Endothelial cell of umbilical vein (primary cell): ENCODE measurements at regions not wholly inside any gene's neighbourhood (a gene's known extent, or its start where the extent isn't known, plus 50 kb on each side); places are given as distances from the start of the nearest gene placed in this dataset.

Source experiments
- BruUV-seq: library from RNA; stranded (reverse); fragments of 400-500 nt; replicated peaks from 2 replicates; lab custom pipeline; 2021; lab: Mats Ljungman, UMichigan
- CTCF ChIA-PET: fragments of 300-600, 350-600 bp; sonication (Branson Sonifier 250); formaldehyde crosslinking; loops from one replicate; lab custom pipeline; 2021; ENCODE audit warnings: antibody characterized with exemption, inconsistent platforms; lab: Charles Lee
- POLR2A ChIA-PET: fragments of 300-600, 350-600 bp; sonication (Branson Sonifier 250); formaldehyde crosslinking; loops from one replicate; lab custom pipeline; 2021; ENCODE audit warnings: antibody characterized with exemption, inconsistent platforms; lab: Charles Lee
- DNase-seq: peaks from one replicate; pipeline ENCODE4 v3.0.0-alpha.2; 2011; ENCODE audit warnings: low read depth, low spot score
- FAIRE-seq: peaks from 2 replicates; lab custom pipeline; 2011; peaks lifted over from hg19 to GRCh38; lab: Jason Lieb, UNC
- H2AFZ ChIP-seq: 2 replicates; pipeline ENCODE4 v1.6.0; 2012; ENCODE audit warnings: low read depth, low read length, control low read depth, inconsistent platforms
- H3K27ac ChIP-seq: 2 replicates; pipeline ENCODE4 v1.5.1; 2011; ENCODE audit warnings: low read depth, mild to moderate bottlenecking, control low read depth, low read length, moderate library complexity; ENCODE audit not compliant: insufficient read depth
- H3K27me3 ChIP-seq, 2 experiments: 2 replicates each; pipeline versions ENCODE4 v1.6.0 to v1.6.1; 2011; ENCODE audit warnings: low read length in 2 of 2, mixed read lengths in 1 of 2; ENCODE audit not compliant: control insufficient read depth in 2 of 2, insufficient read depth in 2 of 2
- H3K36me3 ChIP-seq, 2 experiments: 2 replicates in 1 of 2; 3 replicates in 1 of 2; pipeline ENCODE4 v1.5.1; 2011; ENCODE audit warnings: low read length in 2 of 2, mild to moderate bottlenecking in 1 of 2, moderate library complexity in 1 of 2; ENCODE audit not compliant: control insufficient read depth in 2 of 2, insufficient read depth in 2 of 2; ENCODE audit errors: extremely low read depth in 1 of 2
- H3K4me1 ChIP-seq: 3 replicates; pipeline ENCODE4 v1.5.1; 2011; ENCODE audit warnings: mild to moderate bottlenecking, low read length; ENCODE audit not compliant: control insufficient read depth, insufficient read depth; ENCODE audit errors: extremely low read depth
- H3K4me2 ChIP-seq: 2 replicates; pipeline ENCODE4 v1.6.1; 2011; ENCODE audit warnings: low read length, control low read depth, mixed read lengths; ENCODE audit not compliant: insufficient read depth
- H3K4me3 ChIP-seq, 3 experiments: fragments of 200-600 bp in 1 of 3; sonication (generic), shearing (Covaris generic) in 1 of 3; replicated peaks in 1 of 3; 2 replicates each; pipeline ENCODE4 v1.5.1; 2011 to 2016; ENCODE audit warnings: control low read depth in 3 of 3, low read length in 3 of 3, mild to moderate bottlenecking in 2 of 3, inconsistent platforms in 1 of 3, low read depth in 1 of 3, moderate library complexity in 1 of 3; ENCODE audit not compliant: insufficient read depth in 1 of 3
- H3K79me2 ChIP-seq: 2 replicates; pipeline ENCODE4 v1.6.0; 2012; ENCODE audit warnings: low read length, inconsistent platforms; ENCODE audit not compliant: control insufficient read depth, insufficient read depth
- H3K9ac ChIP-seq: replicated peaks from 2 replicates; pipeline ENCODE3; 2011; ENCODE audit warnings: low read length, control low read depth; ENCODE audit not compliant: insufficient read depth; ENCODE audit errors: extremely low read depth
- H3K9me1 ChIP-seq: replicated peaks from 3 replicates; pipeline ENCODE4 v1.6.0; 2011; ENCODE audit warnings: mild to moderate bottlenecking, low read length; ENCODE audit not compliant: control insufficient read depth, insufficient read depth; ENCODE audit errors: extremely low read depth
- H3K9me3 ChIP-seq: replicated peaks from 2 replicates; pipeline ENCODE4 v1.5.1; 2012; ENCODE audit warnings: low read length, inconsistent platforms; ENCODE audit not compliant: control insufficient read depth, insufficient read depth
- H4K20me1 ChIP-seq: replicated peaks from 2 replicates; pipeline ENCODE3; 2011; ENCODE audit warnings: mild to moderate bottlenecking, low read length; ENCODE audit not compliant: control insufficient read depth, insufficient read depth; ENCODE audit errors: extremely low read depth
- GATA2 ChIP-seq: IDR thresholded peaks from 2 replicates; pipeline ENCODE4 v1.7.0; 2011; ENCODE audit warnings: low read depth, mild to moderate bottlenecking, moderate library complexity, mixed read lengths, low read length; ENCODE audit not compliant: insufficient read length, insufficient read depth
- JUN ChIP-seq: IDR thresholded peaks from 2 replicates; pipeline ENCODE4 v1.6.1; 2011; ENCODE audit warnings: borderline replicate concordance, low read depth; ENCODE audit not compliant: insufficient read length, insufficient read depth
- MYC ChIP-seq: IDR thresholded peaks from one replicate; pipeline ENCODE4 v1.6.1; 2011; ENCODE audit warnings: mild to moderate bottlenecking, low read depth, low read length
- POLR2AphosphoS5 ChIP-seq: IDR thresholded peaks from 2 replicates; pipeline ENCODE4 v1.6.1; 2012; ENCODE audit warnings: low read depth, mild to moderate bottlenecking, control low read depth, low read length, moderate library complexity; ENCODE audit not compliant: insufficient read depth
- dilution Hi-C: fragments of 300-500 bp; cut with MboI; formaldehyde crosslinking; loops from one replicate; pipeline ENCODE4 v1.15.0; 2019; ENCODE audit warnings: low sequenced_read_pairs; ENCODE audit not compliant: extremely low pct_ligation_motif_present
- intact Hi-C: fragments of 100-400 bp; cut with micrococcal nuclease; formaldehyde crosslinking; loops from one replicate; pipeline ENCODE4 v1.10.0; 2022
- TF ChIP-seq, protein P1 (sequence below), 2 donors: IDR thresholded peaks; 1 replicate in 1 of 2; 2 replicates in 1 of 2; pipeline ENCODE4 v1.5.1; 2011; ENCODE audit warnings: low read length in 2 of 2, mild to moderate bottlenecking in 2 of 2, moderate library complexity in 2 of 2, control low read depth in 1 of 2, inconsistent platforms in 1 of 2, low read depth in 1 of 2; ENCODE audit not compliant: insufficient read depth in 1 of 2; ENCODE audit errors: extremely low read depth in 1 of 2

DNA sequence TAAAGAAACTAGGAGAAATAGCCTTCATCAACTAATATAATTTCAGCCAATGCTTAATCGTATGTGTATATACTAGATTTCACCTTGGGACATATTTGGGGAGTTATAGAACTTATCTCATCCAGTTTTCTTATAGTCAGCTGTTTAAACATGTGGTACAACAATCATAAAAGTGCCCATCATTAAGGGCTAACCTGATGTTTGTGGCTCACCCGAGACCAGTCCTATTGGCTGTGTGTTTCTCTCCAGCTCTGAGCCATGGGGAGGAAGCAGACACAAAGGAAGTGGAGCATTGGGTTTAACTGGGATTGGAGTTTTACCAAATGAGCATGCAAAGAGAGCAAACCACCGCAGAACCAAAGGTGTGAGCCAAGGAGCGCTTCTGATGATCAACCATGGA lies 114.3 kb upstream of the KLF12 start:
- Histone ChIP-seq H3K9ac (no peak overlapping the region), H3K4me3 (no peak overlapping the region), H3K27ac (no peak overlapping the region), H2AFZ (no peak overlapping the region), H3K36me3 (no peaks in the 10 kb centered on the region), H3K9me3 (no peaks in the 10 kb centered on the region), H3K79me2 (no peaks in the 10 kb centered on the region), H3K9me1 (no peaks in the 10 kb centered on the region), H3K4me2 (no peak overlapping the region), H3K4me1 (peaks cover 12% of the 10 kb centered on the region), H4K20me1 (no peaks in the 10 kb centered on the region), H3K27me3 (no peaks in the 10 kb centered on the region)
- dilution Hi-C loops (no loop called here), intact Hi-C loops (no loop called here)
- no peak for DNase-seq
- no TSS peak for BruUV-seq
- CTCF ChIA-PET = interaction anchor here (0.9 kb wide), 1 partner anchor 21 kb away, joined by 3 read pairs; no protein-coding TSS in a partner anchor
- no peak for TF ChIP-seq JUN
- no peak for TF ChIP-seq MYC
- TF ChIP-seq POLR2AphosphoS5 = no peak
- TF ChIP-seq GATA2 = no peak
- POLR2A ChIA-PET = no interaction called here
- no peak for FAIRE-seq

GRCh38 chr13:74246487-74246886 lies 112.3 kb upstream of the KLF12 start:
- CTCF ChIA-PET = no interaction called here
- Histone ChIP-seq H3K9ac (no peak overlapping the region), H3K36me3 (no peaks in the 10 kb centered on the region), H3K9me3 (no peaks in the 10 kb centered on the region), H4K20me1 (no peaks in the 10 kb centered on the region), H3K4me2 (no peak overlapping the region), H3K27me3 (no peaks in the 10 kb centered on the region), H3K9me1 (no peaks in the 10 kb centered on the region), H3K4me1 (peaks cover 13% of the 10 kb centered on the region), H3K27ac (no peak overlapping the region), H2AFZ (peak overlapping the region; percentile 15), H3K79me2 (no peaks in the 10 kb centered on the region), H3K4me3 (no peak overlapping the region)
- peak; percentile 38 for DNase-seq
- BruUV-seq = no TSS peak
- intact Hi-C loops = no loop called here
- no peak for FAIRE-seq
- POLR2A ChIA-PET = no interaction called here
- dilution Hi-C loops = no loop called here
- TF ChIP-seq POLR2AphosphoS5 = no peak
- TF ChIP-seq, protein P1, sequence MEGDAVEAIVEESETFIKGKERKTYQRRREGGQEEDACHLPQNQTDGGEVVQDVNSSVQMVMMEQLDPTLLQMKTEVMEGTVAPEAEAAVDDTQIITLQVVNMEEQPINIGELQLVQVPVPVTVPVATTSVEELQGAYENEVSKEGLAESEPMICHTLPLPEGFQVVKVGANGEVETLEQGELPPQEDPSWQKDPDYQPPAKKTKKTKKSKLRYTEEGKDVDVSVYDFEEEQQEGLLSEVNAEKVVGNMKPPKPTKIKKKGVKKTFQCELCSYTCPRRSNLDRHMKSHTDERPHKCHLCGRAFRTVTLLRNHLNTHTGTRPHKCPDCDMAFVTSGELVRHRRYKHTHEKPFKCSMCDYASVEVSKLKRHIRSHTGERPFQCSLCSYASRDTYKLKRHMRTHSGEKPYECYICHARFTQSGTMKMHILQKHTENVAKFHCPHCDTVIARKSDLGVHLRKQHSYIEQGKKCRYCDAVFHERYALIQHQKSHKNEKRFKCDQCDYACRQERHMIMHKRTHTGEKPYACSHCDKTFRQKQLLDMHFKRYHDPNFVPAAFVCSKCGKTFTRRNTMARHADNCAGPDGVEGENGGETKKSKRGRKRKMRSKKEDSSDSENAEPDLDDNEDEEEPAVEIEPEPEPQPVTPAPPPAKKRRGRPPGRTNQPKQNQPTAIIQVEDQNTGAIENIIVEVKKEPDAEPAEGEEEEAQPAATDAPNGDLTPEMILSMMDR (IDR thresholded peaks at IDR 0.05; ENCODE audit: extremely low read depth in 1 of 2, insufficient read depth in 1 of 2, low read depth in 1 of 2, low read length in 2 of 2) = no peak
- no peak for TF ChIP-seq JUN
